PC-9 (cell line): ENCODE measurements at regions not wholly inside any gene's neighbourhood (a gene's known extent, or its start where the extent isn't known, plus 50 kb on each side); places are given as distances from the start of the nearest gene placed in this dataset.

Source experiments
- BruUV-seq: library from RNA; stranded (reverse); fragments of 400-500 nt; replicated peaks from 2 replicates; lab custom pipeline; 2021; lab: Mats Ljungman, UMichigan
- CTCF ChIA-PET: fragments of 300-600 bp; sonication (Branson Sonifier 250); formaldehyde crosslinking; loops from one replicate; lab custom pipeline; 2022; ENCODE audit warnings: antibody characterized with exemption; lab: Charles Lee
- POLR2A ChIA-PET: fragments of 300-600 bp; sonication (Branson Sonifier 250); formaldehyde crosslinking; loops from one replicate; lab custom pipeline; 2022; ENCODE audit warnings: antibody characterized with exemption; ENCODE audit not compliant: unreplicated experiment; lab: Charles Lee
- DNase-seq, 2 experiments: peaks; one replicate each; pipeline versions ENCODE4 v3.0.0 to v3.0.0-alpha.2; 2015 to 2022; ENCODE audit warnings: mixed read lengths in 1 of 2
- H2AFZ ChIP-seq: fragments of 200-600 bp; sonication (generic); 2 replicates; pipeline ENCODE4 v1.8.1; 2017; ENCODE audit warnings: antibody characterized with exemption
- H3F3A ChIP-seq: fragments of 200-600 bp; sonication (generic); 2 replicates; pipeline ENCODE4 v1.8.1; 2017; ENCODE audit warnings: antibody characterized with exemption, mild to moderate bottlenecking, low read depth; ENCODE audit not compliant: insufficient read depth
- H3K27ac ChIP-seq: fragments of 200-600 bp; sonication (generic); 2 replicates; pipeline ENCODE4 v1.6.1; 2016; ENCODE audit warnings: mixed run types
- H3K27me3 ChIP-seq: fragments of 200-600 bp; sonication (generic); 2 replicates; pipeline ENCODE4 v1.6.1; 2016; ENCODE audit warnings: low read depth, mixed run types; ENCODE audit not compliant: insufficient read depth
- H3K36me3 ChIP-seq: fragments of 200-600 bp; sonication (generic); 2 replicates; pipeline ENCODE4 v1.6.1; 2016; ENCODE audit warnings: low read depth, mixed run types
- H3K4me1 ChIP-seq: fragments of 200-600 bp; sonication (generic); replicated peaks from 2 replicates; pipeline ENCODE4 v1.6.1; 2016; ENCODE audit warnings: mixed run types; ENCODE audit not compliant: insufficient read depth
- H3K4me2 ChIP-seq: fragments of 200-600 bp; sonication (generic); 2 replicates; pipeline ENCODE4 v1.6.1; 2017; ENCODE audit warnings: mixed run types
- H3K4me3 ChIP-seq: fragments of 200-600 bp; sonication (generic); 2 replicates; pipeline ENCODE4 v1.6.1; 2016; ENCODE audit warnings: mixed run types
- H3K79me2 ChIP-seq: fragments of 200-600 bp; sonication (generic); 2 replicates; pipeline ENCODE4 v1.6.1; 2017; ENCODE audit warnings: low read depth, mixed run types
- H3K9me2 ChIP-seq: fragments of 200-600 bp; sonication (generic); 2 replicates; pipeline ENCODE4 v1.8.1; 2017; ENCODE audit warnings: mild to moderate bottlenecking; ENCODE audit not compliant: insufficient read depth
- H3K9me3 ChIP-seq: fragments of 200-600 bp; sonication (generic); 2 replicates; pipeline ENCODE4 v1.8.1; 2016; ENCODE audit warnings: low read depth; ENCODE audit not compliant: insufficient read depth
- H4K20me1 ChIP-seq: fragments of 200-600 bp; sonication (generic); 2 replicates; pipeline ENCODE4 v1.8.1; 2017; ENCODE audit not compliant: insufficient read depth
- EZH2 ChIP-seq: fragments of 200-600 bp; sonication (generic); IDR thresholded peaks from 2 replicates; pipeline ENCODE4 v1.8.0; 2017; ENCODE audit warnings: antibody characterized with exemption, low read depth
- intact Hi-C: fragments of 100-400 bp; cut with micrococcal nuclease; formaldehyde crosslinking; loops from one replicate; pipeline ENCODE4 v1.10.0; 2022; ENCODE audit not compliant: unreplicated experiment
- TF ChIP-seq, protein P1 (sequence below): fragments of 200-600 bp; sonication (generic); conservative IDR thresholded peaks from 2 replicates; pipeline ENCODE4 v1.6.1; 2017; ENCODE audit warnings: mixed run types, antibody characterized with exemption, mild to moderate bottlenecking, moderate library complexity

DNA sequence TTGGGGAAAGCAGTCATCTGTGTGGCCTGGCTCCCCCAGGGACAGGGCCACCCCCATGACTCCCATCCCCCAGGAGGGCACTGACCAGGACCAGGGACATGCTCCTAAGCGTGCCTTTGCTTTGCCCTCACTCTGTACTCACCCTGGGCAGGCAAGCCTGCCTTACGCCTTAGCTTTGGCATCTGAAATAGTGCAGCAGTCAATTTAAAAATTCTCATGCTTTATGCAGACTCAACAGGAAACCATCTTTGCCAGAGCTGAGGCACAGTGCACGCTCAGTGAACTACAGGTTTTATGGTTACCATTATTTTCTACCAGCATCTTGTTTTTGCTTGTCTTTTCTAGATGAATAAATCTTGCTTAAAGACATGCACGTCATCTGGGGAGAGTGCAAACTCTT, 323.5 kb downstream of the IRX2 start:
- Histone ChIP-seq H2AFZ (no peak overlapping the region), H4K20me1 (no peaks in the 10 kb centered on the region), H3F3A (no peaks in the 10 kb centered on the region), H3K36me3 (no peaks in the 10 kb centered on the region), H3K9me2 (no peaks in the 10 kb centered on the region), H3K9me3 (no peaks in the 10 kb centered on the region), H3K79me2 (no peaks in the 10 kb centered on the region), H3K4me1 (no peaks in the 10 kb centered on the region), H3K27ac (no peak overlapping the region), H3K4me3 (no peak overlapping the region), H3K4me2 (no peak overlapping the region), H3K27me3 (peaks cover 52% of the 10 kb centered on the region)
- CTCF ChIA-PET: no interaction called here
- no peak for TF ChIP-seq EZH2
- TF ChIP-seq, protein P1, sequence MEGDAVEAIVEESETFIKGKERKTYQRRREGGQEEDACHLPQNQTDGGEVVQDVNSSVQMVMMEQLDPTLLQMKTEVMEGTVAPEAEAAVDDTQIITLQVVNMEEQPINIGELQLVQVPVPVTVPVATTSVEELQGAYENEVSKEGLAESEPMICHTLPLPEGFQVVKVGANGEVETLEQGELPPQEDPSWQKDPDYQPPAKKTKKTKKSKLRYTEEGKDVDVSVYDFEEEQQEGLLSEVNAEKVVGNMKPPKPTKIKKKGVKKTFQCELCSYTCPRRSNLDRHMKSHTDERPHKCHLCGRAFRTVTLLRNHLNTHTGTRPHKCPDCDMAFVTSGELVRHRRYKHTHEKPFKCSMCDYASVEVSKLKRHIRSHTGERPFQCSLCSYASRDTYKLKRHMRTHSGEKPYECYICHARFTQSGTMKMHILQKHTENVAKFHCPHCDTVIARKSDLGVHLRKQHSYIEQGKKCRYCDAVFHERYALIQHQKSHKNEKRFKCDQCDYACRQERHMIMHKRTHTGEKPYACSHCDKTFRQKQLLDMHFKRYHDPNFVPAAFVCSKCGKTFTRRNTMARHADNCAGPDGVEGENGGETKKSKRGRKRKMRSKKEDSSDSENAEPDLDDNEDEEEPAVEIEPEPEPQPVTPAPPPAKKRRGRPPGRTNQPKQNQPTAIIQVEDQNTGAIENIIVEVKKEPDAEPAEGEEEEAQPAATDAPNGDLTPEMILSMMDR: no peak
- no peak for DNase-seq
- POLR2A ChIA-PET: no interaction called here
- intact Hi-C loops: no loop called here
- no TSS peak for BruUV-seq

DNA sequence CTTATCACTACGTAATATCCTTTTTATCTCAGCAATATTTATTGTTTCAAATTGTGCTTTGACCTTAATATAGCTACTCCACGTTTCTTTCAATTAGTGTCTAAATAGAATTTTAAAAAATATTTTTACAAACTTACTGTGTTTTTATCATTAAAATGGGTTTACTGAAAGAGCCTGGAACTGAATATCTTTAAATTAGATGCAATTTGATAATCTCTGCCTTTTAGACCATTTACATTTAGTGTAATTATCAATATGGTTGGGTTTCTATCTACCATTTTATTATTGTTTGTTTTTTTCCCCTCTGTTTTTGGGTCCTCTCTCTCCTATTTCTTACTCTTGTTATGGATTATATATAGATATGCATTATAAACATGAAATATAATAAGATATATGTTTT, 327.8 kb downstream of the IRX2 start:
- ChIA-PET CTCF (no interaction called here), POLR2A (no interaction called here)
- H3K4me1 ChIP-seq: no peaks in the 10 kb centered on the region
- H3K4me3 ChIP-seq: no peak overlapping the region
- intact Hi-C loops: no loop called here
- H2AFZ ChIP-seq: no peak overlapping the region
- H3K4me2 ChIP-seq: no peak overlapping the region
- no peaks in the 10 kb centered on the region for H4K20me1 ChIP-seq
- no peaks in the 10 kb centered on the region for H3K9me2 ChIP-seq
- no peak overlapping the region for H3K27ac ChIP-seq
- no peak for DNase-seq
- no TSS peak for BruUV-seq
- H3K79me2 ChIP-seq: no peaks in the 10 kb centered on the region
- no peaks in the 10 kb centered on the region for H3K36me3 ChIP-seq
- H3F3A ChIP-seq: no peaks in the 10 kb centered on the region
- peaks cover 32% of the 10 kb centered on the region for H3K27me3 ChIP-seq
- H3K9me3 ChIP-seq: 0 out of 2 replicates have a peak, but pooled peaks cover 7% of the 10 kb centered on the region
- TF ChIP-seq EZH2: no peak
- TF ChIP-seq, protein P1: no peak

DNA sequence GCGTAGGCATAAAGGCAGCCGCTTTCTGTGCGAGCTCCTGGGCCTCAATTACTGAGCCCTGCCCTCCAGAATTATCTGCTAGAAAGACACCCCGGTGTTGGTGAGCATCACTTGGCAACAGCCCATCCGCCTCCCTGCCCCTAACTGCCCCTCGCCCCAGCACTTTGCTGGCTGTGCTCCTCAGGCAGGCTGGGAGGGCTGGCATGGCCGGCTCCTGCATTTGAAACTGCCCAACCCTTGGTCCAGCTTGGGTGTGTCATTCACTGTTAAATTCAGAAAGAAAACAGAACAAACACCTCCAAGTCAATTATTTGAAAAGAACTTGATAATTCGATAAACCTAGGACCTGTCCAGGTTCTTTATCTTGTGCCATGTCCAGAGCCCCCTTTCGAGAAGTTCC, 334.2 kb downstream of the IRX2 start:
- Histone ChIP-seq H3K4me2 (no peak overlapping the region), H3K27ac (no peak overlapping the region), H4K20me1 (no peaks in the 10 kb centered on the region), H3K27me3 (peaks cover 85% of the 10 kb centered on the region), H3K36me3 (no peaks in the 10 kb centered on the region), H3F3A (no peaks in the 10 kb centered on the region), H3K79me2 (no peaks in the 10 kb centered on the region), H3K4me1 (no peaks in the 10 kb centered on the region), H3K9me3 (0 out of 2 replicates have a peak, but pooled peaks cover 5% of the 10 kb centered on the region), H2AFZ (no peak overlapping the region), H3K4me3 (no peak overlapping the region), H3K9me2 (no peaks in the 10 kb centered on the region)
- intact Hi-C loops: no loop called here
- TF ChIP-seq, protein P1: no peak
- no peak for TF ChIP-seq EZH2
- no peak for DNase-seq
- ChIA-PET POLR2A (no interaction called here), CTCF (no interaction called here)
- no TSS peak for BruUV-seq
